RWPE1 (cell line): ENCODE measurements at regions not wholly inside any gene's neighbourhood (a gene's known extent, or its start where the extent isn't known, plus 50 kb on each side); places are given as distances from the start of the nearest gene placed in this dataset.

Experiments used
- CTCF ChIA-PET: fragments of 350-600 bp; sonication (Branson Sonifier 250); formaldehyde crosslinking; extraction: SDS; loops from one replicate; lab custom pipeline; 2021; lab: Yijun Ruan, JAX
- POLR2A ChIA-PET: fragments of 400-600 bp; formaldehyde crosslinking; extraction: SDS; loops from one replicate; lab custom pipeline; 2020; ENCODE audit warnings: antibody characterized with exemption; ENCODE audit not compliant: low non-redundant PET; lab: Yijun Ruan, JAX
- DNase-seq: peaks from one replicate; pipeline ENCODE4 v3.0.0; 2012; ENCODE audit warnings: low spot score
- H3K27ac ChIP-seq: fragments of 450-650 bp; 2 replicates; pipeline ENCODE4 v1.5.1; 2017
- CTCF ChIP-seq: fragments of 450-650 bp; conservative IDR thresholded peaks from 2 replicates; pipeline ENCODE4 v1.5.1; 2017; ENCODE audit warnings: low read depth, mild to moderate bottlenecking

DNA sequence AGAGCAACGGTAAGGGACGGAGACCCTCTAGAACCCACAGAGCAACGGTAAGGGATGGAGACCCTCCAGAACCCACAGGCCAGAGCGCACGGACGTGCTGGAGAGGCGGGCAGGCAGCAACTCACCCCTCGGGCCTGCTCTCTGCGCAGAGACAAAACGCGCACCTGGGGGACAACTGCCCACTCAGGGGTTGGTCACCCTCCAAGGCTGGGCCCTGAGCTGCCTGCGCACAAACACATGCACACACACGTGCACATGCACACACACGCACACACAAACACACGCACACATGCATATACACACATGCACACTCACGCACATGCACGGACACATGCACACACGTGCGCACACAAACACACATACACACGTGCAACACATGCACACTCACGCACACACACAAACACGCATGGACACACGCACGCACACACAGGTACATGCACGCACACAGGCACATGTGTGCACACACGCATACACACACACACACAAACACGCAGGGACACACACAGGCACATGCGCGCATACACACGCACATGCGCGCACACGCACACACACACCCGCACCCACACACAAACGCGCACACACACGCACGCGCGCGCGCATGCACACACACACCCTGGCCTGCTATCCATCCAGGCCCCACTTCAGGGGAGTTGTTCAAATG, 88.3 kb downstream of the NCOR2 start:
- H3K27ac ChIP-seq = peak overlapping the region; percentile 76
- TF ChIP-seq CTCF = no peak
- CTCF ChIA-PET = no interaction called here
- POLR2A ChIA-PET = no interaction called here
- DNase-seq = no peak

DNA sequence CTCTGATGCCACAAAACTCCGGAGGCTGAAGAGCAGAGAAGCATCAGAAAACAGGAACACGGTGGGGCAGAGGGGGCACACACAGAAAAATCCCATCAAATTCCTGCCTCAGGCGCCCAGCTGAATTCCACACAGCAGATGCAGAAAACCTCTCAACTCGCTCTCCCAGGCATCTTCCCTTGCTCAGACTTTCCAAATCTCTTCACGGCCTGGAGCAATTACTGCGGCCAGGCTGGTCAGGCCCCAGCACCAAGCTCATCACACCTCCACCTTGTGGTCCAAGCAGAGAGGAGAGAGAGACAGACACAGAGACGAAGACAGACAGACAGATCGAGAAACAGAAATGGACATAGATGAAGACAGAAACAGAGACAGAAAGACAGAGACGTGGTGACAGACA, 89.0 kb downstream of the NCOR2 start:
- no peak for DNase-seq
- peak overlapping the region; percentile 76 for H3K27ac ChIP-seq
- CTCF ChIA-PET = interaction anchor here (0.7 to 0.9 kb wide), 2 partner anchors 21 to 288 kb away, joined by 3 read pairs; no protein-coding TSS in a partner anchor
- POLR2A ChIA-PET = no interaction called here
- TF ChIP-seq CTCF = no peak

DNA sequence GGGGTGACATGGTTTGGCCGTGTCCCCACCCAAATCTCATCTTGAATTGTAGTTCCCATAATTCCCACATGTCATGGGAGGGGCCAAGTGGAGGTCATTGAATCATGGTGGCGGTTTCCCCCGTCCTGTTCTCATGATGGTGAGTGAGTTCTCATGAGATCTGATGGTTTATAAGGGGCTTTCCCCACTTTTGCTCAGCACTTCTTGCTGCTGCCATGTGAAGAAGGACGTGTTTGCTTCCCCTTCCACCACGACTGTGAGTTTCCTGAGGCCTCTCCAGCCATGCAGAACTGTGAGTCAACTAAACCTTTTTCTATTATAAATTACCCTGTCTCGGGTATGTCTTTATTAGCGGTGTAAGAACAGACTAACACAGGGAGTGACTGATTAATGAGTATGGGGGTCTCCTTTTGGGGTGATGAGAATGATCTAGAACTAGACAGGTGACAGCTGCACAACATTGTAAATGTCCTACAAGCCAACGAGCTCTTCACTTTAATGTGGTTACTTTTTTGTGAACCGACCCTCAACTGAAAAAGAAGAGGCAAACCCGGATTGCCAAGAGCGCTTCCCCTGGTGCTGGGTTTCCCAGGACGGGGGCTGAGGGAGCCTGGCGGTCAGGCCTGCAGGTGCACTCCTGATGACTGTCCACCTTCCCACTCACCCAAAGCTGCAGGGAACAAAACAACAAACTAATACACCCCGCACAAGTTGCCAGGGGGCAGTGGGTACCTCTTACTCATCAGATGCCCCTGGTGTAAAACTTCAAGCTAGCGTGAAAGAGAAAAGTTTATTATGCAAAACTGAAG, 90.1 kb downstream of the NCOR2 start:
- DNase-seq = no peak
- no peak for TF ChIP-seq CTCF
- CTCF ChIA-PET = interaction anchor here (0.6 to 0.9 kb wide), 2 partner anchors 289 to 417 kb away, joined by 3 read pairs; no protein-coding TSS in a partner anchor
- POLR2A ChIA-PET = no interaction called here
- H3K27ac ChIP-seq = peak overlapping the region; percentile 76

DNA sequence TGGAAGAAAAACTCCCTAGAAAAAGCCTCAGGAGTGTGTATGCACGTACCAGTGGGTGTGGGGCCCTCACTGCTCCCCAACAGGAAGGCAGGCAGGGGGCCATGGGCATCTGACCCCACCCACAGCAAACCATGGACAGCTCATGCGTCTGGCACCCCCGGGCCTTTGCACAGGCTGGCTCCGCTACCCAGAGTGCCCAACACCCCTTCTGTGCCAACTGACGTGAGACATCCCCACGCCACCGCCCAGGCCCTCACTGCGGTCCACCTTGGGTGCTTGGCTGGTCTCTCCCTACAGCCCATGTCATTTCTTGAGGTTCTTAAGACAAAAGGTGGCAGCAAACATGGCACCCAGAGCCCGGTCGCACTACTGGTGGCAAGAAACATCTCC, 91.4 kb downstream of the NCOR2 start:
- no peak overlapping the region for H3K27ac ChIP-seq
- ChIA-PET POLR2A (no interaction called here), CTCF (interaction anchor here (0.7 kb wide), 1 partner anchor 22 kb away, joined by 3 read pairs; no protein-coding TSS in a partner anchor)
- no peak for TF ChIP-seq CTCF
- DNase-seq = no peak

DNA sequence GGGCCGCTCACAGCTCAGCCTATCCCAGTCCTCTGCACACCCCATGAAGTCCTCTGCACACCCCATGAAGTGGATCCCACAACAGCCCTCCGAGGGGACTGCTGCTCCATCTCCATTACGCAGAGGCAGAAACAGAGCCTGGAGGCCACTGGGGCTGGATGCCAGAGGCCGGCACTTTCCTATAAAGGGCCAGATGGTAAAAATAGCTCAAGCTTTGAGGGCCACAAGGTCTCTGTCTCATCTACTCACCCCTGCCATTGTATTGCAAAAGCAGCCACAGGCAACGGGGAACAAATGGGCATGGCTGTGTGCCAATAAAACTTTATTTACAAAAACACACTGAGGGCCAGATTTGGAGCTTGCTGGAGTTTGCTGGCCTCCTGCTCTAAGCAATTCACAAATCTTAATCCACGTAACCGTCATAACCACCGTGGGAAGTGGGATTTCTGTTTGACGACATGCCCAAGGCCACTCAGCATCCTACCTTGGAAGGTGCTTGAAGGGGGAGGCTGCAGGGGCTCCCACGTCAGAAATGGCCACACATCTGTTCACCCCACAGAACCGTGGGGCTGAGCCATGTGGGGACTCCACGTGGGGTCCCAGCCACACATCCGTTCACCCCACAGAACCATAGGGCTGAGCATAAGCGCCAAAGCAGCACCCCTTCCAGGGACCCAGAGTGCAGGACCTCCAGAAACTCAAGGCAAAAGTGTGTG, 92.0 kb downstream of the NCOR2 start:
- ChIA-PET POLR2A (no interaction called here), CTCF (no interaction called here)
- TF ChIP-seq CTCF = no peak
- peak overlapping the region; percentile 13; the same call in 1 of the 2 replicates for H3K27ac ChIP-seq
- no peak for DNase-seq

GRCh38 chr12:124474709-124475108, 92.7 kb downstream of the NCOR2 start:
- POLR2A ChIA-PET = no interaction called here
- TF ChIP-seq CTCF = no peak
- peak overlapping the region; percentile 13; the same call in 1 of the 2 replicates for H3K27ac ChIP-seq
- CTCF ChIA-PET = no interaction called here
- no peak for DNase-seq
